Neural cell (in vitro differentiated cells): ENCODE measurements at regions not wholly inside any gene's neighbourhood (a gene's known extent, or its start where the extent isn't known, plus 50 kb on each side); places are given as distances from the start of the nearest gene placed in this dataset.

Source experiments
- CTCF ChIP-seq: fragments of 450-650 bp; IDR thresholded peaks from 2 replicates; pipeline ENCODE4 v1.5.1; 2014; ENCODE audit warnings: antibody characterized with exemption, mild to moderate bottlenecking, moderate library complexity; ENCODE audit not compliant: poor library complexity, severe bottlenecking
- EZH2 ChIP-seq: fragments of 200-600, 300-800 bp; shearing (Covaris generic), sonication (generic); IDR thresholded peaks from 2 replicates; pipeline ENCODE4 v1.6.1; 2014; ENCODE audit warnings: antibody characterized with exemption, low read length, borderline replicate concordance, mild to moderate bottlenecking; ENCODE audit not compliant: insufficient read depth, poor library complexity, severe bottlenecking
- POLR2AphosphoS5 ChIP-seq: IDR thresholded peaks from 2 replicates; pipeline ENCODE4 v1.6.1; 2012
- RAD21 ChIP-seq: fragments of 450-650 bp; conservative IDR thresholded peaks from 2 replicates; pipeline ENCODE4 v1.6.1; 2014; ENCODE audit warnings: antibody characterized with exemption, mild to moderate bottlenecking, moderate library complexity
- REST ChIP-seq: IDR thresholded peaks from 2 replicates; pipeline ENCODE4 v1.6.1; 2012; ENCODE audit warnings: borderline replicate concordance
- SMC3 ChIP-seq: fragments of 450-650 bp; conservative IDR thresholded peaks from 2 replicates; pipeline ENCODE4 v1.6.1; 2014; ENCODE audit warnings: antibody characterized with exemption, mild to moderate bottlenecking, moderate library complexity; ENCODE audit not compliant: poor library complexity
- TAF1 ChIP-seq: IDR thresholded peaks from 2 replicates; pipeline ENCODE4 v1.6.1; 2012; ENCODE audit warnings: low read depth

- TF ChIP-seq CTCF = no peak
- TF ChIP-seq EZH2 = no peak
- no peak for TF ChIP-seq REST
- TF ChIP-seq TAF1 = no peak
- no peak for TF ChIP-seq POLR2AphosphoS5
- no peak for TF ChIP-seq RAD21
- no peak for TF ChIP-seq SMC3
Measured at GRCh38 chr12:83807871-83808270, 1104.7 kb downstream of the SLC6A15 start.
